Heart right ventricle (tissue), 16 donors: ENCODE measurements at regions not wholly inside any gene's neighbourhood (a gene's known extent, or its start where the extent isn't known, plus 50 kb on each side); places are given as distances from the start of the nearest gene placed in this dataset.

ENCODE experiments used
- ATAC-seq, 8 donors: fragments of 200-7000 bp; cut with Tn5 transposase; one replicate each; pipeline ENCODE4 v1.9.1; 2020; ENCODE audit warnings: mild to moderate bottlenecking in 8 of 8, moderate library complexity in 8 of 8, moderate number of reproducible peaks in 1 of 8
- DNase-seq, 2 donors: peaks; one replicate each; pipeline ENCODE4 v3.0.0-alpha.2; 2020
- H3K27ac ChIP-seq, 10 donors: fragments of 200-600 bp; sonication (generic) in 2 of 10; one replicate each; pipeline versions ENCODE4 v1.5.0 to v1.8.0; 2020 to 2022; ENCODE audit warnings: mild to moderate bottlenecking in 3 of 10
- H3K27me3 ChIP-seq, 7 donors: fragments of 200-600 bp; one replicate each; pipeline ENCODE4 v1.8.0; 2021 to 2022; ENCODE audit warnings: mild to moderate bottlenecking in 2 of 7
- H3K36me3 ChIP-seq, 9 donors: fragments of 200-600 bp; sonication (generic) in 1 of 9; one replicate each; pipeline versions ENCODE4 v1.5.0 to v1.8.0; 2020 to 2022; ENCODE audit warnings: mild to moderate bottlenecking in 2 of 9
- H3K4me1 ChIP-seq, 9 donors: fragments of 200-600 bp; sonication (generic) in 1 of 9; one replicate each; pipeline versions ENCODE4 v1.5.0 to v1.8.0; 2020 to 2022; ENCODE audit warnings: mild to moderate bottlenecking in 4 of 9
- H3K4me3 ChIP-seq, 10 donors: fragments of 200-600 bp; sonication (generic) in 2 of 10; one replicate each; pipeline versions ENCODE4 v1.5.0 to v1.8.0; 2020 to 2022; ENCODE audit warnings: mild to moderate bottlenecking in 7 of 10, moderate library complexity in 2 of 10
- H3K9me3 ChIP-seq, 11 donors: fragments of 200-600 bp in 10 of 11; sonication (generic) in 2 of 11; one replicate each; pipeline versions ENCODE4 v1.5.0 to v1.8.0; 2013 to 2022; ENCODE audit warnings: mild to moderate bottlenecking in 2 of 11, control low read depth in 1 of 11, moderate library complexity in 1 of 11
- CTCF ChIP-seq, 9 donors: fragments of 200-600 bp; sonication (generic) in 2 of 9; IDR thresholded peaks; one replicate each; pipeline versions ENCODE4 v1.5.0 to v1.8.0; 2021 to 2022; ENCODE audit warnings: antibody characterized with exemption in 9 of 9, mild to moderate bottlenecking in 5 of 9, moderate library complexity in 1 of 9
- WGBS, 2 donors: extraction: QIAGEN DNeasy Blood & Tissue Kit; methylation state at CpG; one replicate each; pipeline ENCODE4 v1.1.7; 2013; ENCODE audit warnings: inconsistent platforms in 1 of 2; 5-methylcytosine and 5-hydroxymethylcytosine counted together
- intact Hi-C, 10 donors: fragments of 100-400 bp; cut with DNase I; formaldehyde crosslinking; loops; one replicate each; pipeline versions ENCODE4 v1.11.1 to v1.14.2; 2022
- donor health status: Arrhythmogenic right ventricular cardiomyopathy.
- donor health status: ischemic (EF 13 %, LVEDD 7.1; RV severe dilation, severe dysfunction).
- donor health status: healthy with polysubstance abuse.
- donor health status: DM: no; HTN: yes; CAD: no.
- donor health status: DM: no; HTN: no; CAD: no.
- donor health status: ischemic (EF 25% LVEDD 6.9; RV normal size, moderate dysfunction).
- donor health status: ischemic (EF 25% LVEDD 5.7; RV mildly dilated, moderate dysfunction).
- donor health status: healthy.
- donor health status: DM: yes; HTN: yes; CAD: no.
- donor health status: Ischemic cardiomyopathy.
- donor health status: ischemic (EF 35%, LVEDD 5.7; RV mildly dilated, moderate dysfunction).
- donor health status: nonischemic (EF 11% LVEDD 7.7; RV severe dilation, severe dysfunction).
- donor health status: DM: yes; HTN: yes; CAD: no.
- donor health status: PGD.
- donor health status: ischemic (EF 29% LVEDD 5.4; RV normal size, mild dysfunction).
- donor health status: nonischemic (EF 23%, LVEDD 6.1; RV moderate dilation, normal function).

- no peak for ATAC-seq
- Histone ChIP-seq H3K36me3 (no peaks in the 10 kb centered on the region), H3K9me3 (peaks cover 0 to 3% (median 0%) of the 10 kb centered on the region in 11 donors), H3K27ac (no peak overlapping the region), H3K27me3 (no peaks in the 10 kb centered on the region), H3K4me3 (no peak overlapping the region), H3K4me1 (no peaks in the 10 kb centered on the region)
- intact Hi-C loops = no loop called here
- no peak for DNase-seq
- TF ChIP-seq CTCF (IDR thresholded peaks at IDR 0.05) = no peak
Observed at GRCh38 chr11:80993536-80993935, 1552.7 kb upstream of the TENM4 start.

- intact Hi-C loops = no loop called here
- Histone ChIP-seq H3K27ac (no peak overlapping the region), H3K36me3 (no peaks in the 10 kb centered on the region), H3K4me3 (no peak overlapping the region), H3K4me1 (no peaks in the 10 kb centered on the region), H3K9me3 (peaks cover 0 to 3% (median 0%) of the 10 kb centered on the region in 11 donors), H3K27me3 (no peaks in the 10 kb centered on the region)
- DNase-seq (no peak), ATAC-seq (no peak)
- TF ChIP-seq CTCF (IDR thresholded peaks at IDR 0.05) = no peak
- 94 to 96% methylated on average over 2 of the region's 2 CpGs for WGBS, 2 donors
Observed at GRCh38 chr11:80990885-80991284, 1550.1 kb upstream of the TENM4 start.

GRCh38 chr11:80987171-80987570 is 1546.3 kb upstream of the TENM4 start:
- intact Hi-C loops = no loop called here
- DNase-seq (no peak), ATAC-seq (no peak)
- Histone ChIP-seq H3K36me3 (no peaks in the 10 kb centered on the region), H3K9me3 (peaks cover 0 to 3% (median 0%) of the 10 kb centered on the region in 11 donors), H3K4me1 (no peaks in the 10 kb centered on the region), H3K27me3 (no peaks in the 10 kb centered on the region), H3K27ac (no peak overlapping the region), H3K4me3 (no peak overlapping the region)
- no peak for TF ChIP-seq CTCF (IDR thresholded peaks at IDR 0.05)
- 98% methylated on average over 1 of the region's 1 CpG for WGBS, 2 donors

GRCh38 chr11:80986421-80987074 is 1545.7 kb upstream of the TENM4 start:
- Histone ChIP-seq H3K36me3 (no peaks in the 10 kb centered on the region), H3K27ac (no peak overlapping the region), H3K4me1 (no peaks in the 10 kb centered on the region), H3K9me3 (peaks cover 0 to 3% (median 0%) of the 10 kb centered on the region in 11 donors), H3K27me3 (no peaks in the 10 kb centered on the region), H3K4me3 (no peak overlapping the region)
- DNase-seq (no peak), ATAC-seq (no peak)
- TF ChIP-seq CTCF (IDR thresholded peaks at IDR 0.05) = no peak
- 87 to 96% methylated on average over 1 of the region's 1 CpG for WGBS, 2 donors
- intact Hi-C loops = no loop called here
